Activated CD8-positive, alpha-beta T cell treated with anti-CD3 and anti-CD28 coated beads for 36 hours (primary cell): ENCODE measurements at regions not wholly inside any gene's neighbourhood (a gene's known extent, or its start where the extent isn't known, plus 50 kb on each side); places are given as distances from the start of the nearest gene placed in this dataset.

Experiments used
- ATAC-seq: fragments of 200-7000 bp; cut with Tn5 transposase; one replicate; pipeline ENCODE4 v1.10.0; 2021; ENCODE audit warnings: mild to moderate bottlenecking, moderate library complexity
- CTCF ChIA-PET: fragments of 350-600 bp; sonication (Branson Sonifier 250); formaldehyde crosslinking; loops from one replicate; lab custom pipeline; 2021; ENCODE audit warnings: antibody characterized with exemption; lab: Charles Lee
- POLR2A ChIA-PET: fragments of 350-600 bp; sonication (Branson Sonifier 250); formaldehyde crosslinking; loops from one replicate; lab custom pipeline; 2021; ENCODE audit warnings: antibody characterized with exemption; lab: Charles Lee
- DNase-seq: peaks from one replicate; pipeline ENCODE4 v3.0.0-alpha.2; 2020
- H3K27ac Mint-ChIP-seq: one replicate; pipeline ENCODE4 v1.8.0; 2021; ENCODE audit warnings: mild to moderate bottlenecking, mixed read lengths
- H3K27me3 Mint-ChIP-seq: one replicate; pipeline ENCODE4 v1.8.0; 2021; ENCODE audit warnings: mixed read lengths
- H3K36me3 Mint-ChIP-seq: one replicate; pipeline ENCODE4 v1.8.0; 2021; ENCODE audit warnings: low read depth, mixed read lengths
- H3K4me1 Mint-ChIP-seq: one replicate; pipeline ENCODE4 v1.8.0; 2021; ENCODE audit warnings: low read depth, mixed read lengths
- H3K4me3 Mint-ChIP-seq: one replicate; pipeline ENCODE4 v1.8.0; 2021; ENCODE audit warnings: mild to moderate bottlenecking, moderate library complexity, mixed read lengths
- H3K9me3 Mint-ChIP-seq: one replicate; pipeline ENCODE4 v1.8.0; 2021; ENCODE audit warnings: mixed read lengths
- CTCF ChIP-seq: fragments of 200-600 bp; IDR thresholded peaks from one replicate; pipeline ENCODE4 v1.8.0; 2022; ENCODE audit warnings: antibody characterized with exemption, mild to moderate bottlenecking
- intact Hi-C: fragments of 100-400 bp; cut with micrococcal nuclease; formaldehyde crosslinking; loops from one replicate; pipeline ENCODE4 v1.10.0; 2022

GRCh38 chr3:132084982-132085381, 50.2 kb upstream of the CPNE4 start:
- POLR2A ChIA-PET = no interaction called here
- no peak overlapping the region for H3K4me3 Mint-ChIP-seq
- DNase-seq = no peak
- intact Hi-C loops = no loop called here
- no peaks in the 10 kb centered on the region for H3K9me3 Mint-ChIP-seq
- no peaks in the 10 kb centered on the region for H3K4me1 Mint-ChIP-seq
- H3K27me3 Mint-ChIP-seq = peaks cover 2% of the 10 kb centered on the region
- CTCF ChIA-PET = no interaction called here
- H3K36me3 Mint-ChIP-seq = no peaks in the 10 kb centered on the region
- H3K27ac Mint-ChIP-seq = no peak overlapping the region
- TF ChIP-seq CTCF = no peak
- ATAC-seq = no peak

GRCh38 chr3:132087356-132087755, 52.5 kb upstream of the CPNE4 start:
- no peaks in the 10 kb centered on the region for H3K4me1 Mint-ChIP-seq
- H3K27me3 Mint-ChIP-seq = peaks cover 4% of the 10 kb centered on the region
- no peak overlapping the region for H3K27ac Mint-ChIP-seq
- intact Hi-C loops = no loop called here
- no peak for TF ChIP-seq CTCF
- H3K9me3 Mint-ChIP-seq = no peaks in the 10 kb centered on the region
- ChIA-PET POLR2A (no interaction called here), CTCF (no interaction called here)
- H3K36me3 Mint-ChIP-seq = no peaks in the 10 kb centered on the region
- ATAC-seq (no peak), DNase-seq (no peak)
- H3K4me3 Mint-ChIP-seq = no peak overlapping the region

- no peak for ATAC-seq
- Mint-ChIP-seq H3K4me1 (no peaks in the 10 kb centered on the region), H3K4me3 (no peak overlapping the region), H3K36me3 (no peaks in the 10 kb centered on the region), H3K9me3 (no peaks in the 10 kb centered on the region), H3K27me3 (peaks cover 4% of the 10 kb centered on the region), H3K27ac (no peak overlapping the region)
- TF ChIP-seq CTCF = no peak
- DNase-seq = no peak
- ChIA-PET POLR2A (no interaction called here), CTCF (no interaction called here)
- intact Hi-C loops = no loop called here
Observed at GRCh38 chr3:132088291-132088690, 53.5 kb upstream of the CPNE4 start.

GRCh38 chr3:132090921-132091320, 56.1 kb upstream of the CPNE4 start:
- DNase-seq = no peak
- TF ChIP-seq CTCF = no peak
- ATAC-seq = no peak
- Mint-ChIP-seq H3K36me3 (no peaks in the 10 kb centered on the region), H3K4me1 (no peaks in the 10 kb centered on the region), H3K27me3 (peaks cover 2% of the 10 kb centered on the region), H3K9me3 (no peaks in the 10 kb centered on the region), H3K27ac (no peak overlapping the region), H3K4me3 (no peak overlapping the region)
- CTCF ChIA-PET = no interaction called here
- POLR2A ChIA-PET = no interaction called here
- intact Hi-C loops = no loop called here

- Mint-ChIP-seq H3K27me3 (peaks cover 2% of the 10 kb centered on the region), H3K4me3 (no peak overlapping the region), H3K9me3 (no peaks in the 10 kb centered on the region), H3K36me3 (no peaks in the 10 kb centered on the region), H3K4me1 (no peaks in the 10 kb centered on the region), H3K27ac (no peak overlapping the region)
- intact Hi-C loops = no loop called here
- ATAC-seq = no peak
- DNase-seq = no peak
- no peak for TF ChIP-seq CTCF
- POLR2A ChIA-PET = no interaction called here
- CTCF ChIA-PET = no interaction called here
Observed at GRCh38 chr3:132116601-132117000, 81.8 kb upstream of the CPNE4 start.
